ENCODE measurements at regions not wholly inside any gene's neighbourhood (a gene's known extent, or its start where the extent isn't known, plus 50 kb on each side); places are given as distances from the start of the nearest gene placed in this dataset.

- Mint-ChIP-seq H3K4me1 (ENCODE audit: low read depth, unreplicated experiment) (peaks cover 16% of the 10 kb centered on the region), H3K9me3 (ENCODE audit: unreplicated experiment) (no peaks in the 10 kb centered on the region), H3K27ac (ENCODE audit: unreplicated experiment) (no peak overlapping the region), H3K27me3 (ENCODE audit: unreplicated experiment) (peaks cover 2% of the 10 kb centered on the region), H3K4me3 (ENCODE audit: unreplicated experiment) (no peak overlapping the region), H3K36me3 (ENCODE audit: unreplicated experiment) (no peaks in the 10 kb centered on the region)
- no peak for DNase-seq
- no peak for TF ChIP-seq CTCF (IDR thresholded peaks at IDR 0.05; ENCODE audit: partially characterized antibody, unreplicated experiment)
Observed at GRCh38 chr13:99665711-99666110, 164.4 kb downstream of the TM9SF2 start.

DNA sequence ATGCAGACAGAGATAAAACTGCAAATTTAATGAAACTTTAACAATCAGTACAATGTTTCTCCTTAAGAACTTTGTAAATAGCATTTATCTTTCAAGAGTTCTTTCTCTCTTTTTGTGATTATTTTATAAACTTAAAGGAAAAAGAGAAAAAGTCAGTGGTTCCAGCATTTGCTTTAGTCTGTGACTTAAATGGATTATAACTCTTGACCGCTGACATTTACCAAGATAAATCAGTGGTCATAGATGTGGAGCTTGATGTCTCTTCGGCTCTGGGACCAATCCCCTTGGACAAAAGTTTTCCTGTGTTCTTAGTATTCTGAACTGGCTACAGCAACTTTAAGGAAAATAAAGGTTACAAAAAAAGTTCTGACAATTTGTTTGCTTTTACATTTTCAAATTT lies 162.6 kb downstream of the TM9SF2 start:
- TF ChIP-seq CTCF (IDR thresholded peaks at IDR 0.05; ENCODE audit: partially characterized antibody, unreplicated experiment): no peak
- DNase-seq: no peak
- Mint-ChIP-seq H3K9me3 (ENCODE audit: unreplicated experiment) (no peaks in the 10 kb centered on the region), H3K36me3 (ENCODE audit: unreplicated experiment) (no peaks in the 10 kb centered on the region), H3K27ac (ENCODE audit: unreplicated experiment) (no peak overlapping the region), H3K27me3 (ENCODE audit: unreplicated experiment) (peaks cover 2% of the 10 kb centered on the region), H3K4me3 (ENCODE audit: unreplicated experiment) (no peak overlapping the region), H3K4me1 (ENCODE audit: low read depth, unreplicated experiment) (peaks cover 31% of the 10 kb centered on the region)

GRCh38 chr13:99663185-99663825 lies 162.0 kb downstream of the TM9SF2 start:
- H3K27ac Mint-ChIP-seq (ENCODE audit: unreplicated experiment): no peak overlapping the region
- no peak overlapping the region for H3K4me3 Mint-ChIP-seq (ENCODE audit: unreplicated experiment)
- no peak for TF ChIP-seq CTCF (IDR thresholded peaks at IDR 0.05; ENCODE audit: partially characterized antibody, unreplicated experiment)
- H3K9me3 Mint-ChIP-seq (ENCODE audit: unreplicated experiment): no peaks in the 10 kb centered on the region
- no peaks in the 10 kb centered on the region for H3K36me3 Mint-ChIP-seq (ENCODE audit: unreplicated experiment)
- peaks cover 33% of the 10 kb centered on the region for H3K4me1 Mint-ChIP-seq (ENCODE audit: low read depth, unreplicated experiment)
- no peaks in the 10 kb centered on the region for H3K27me3 Mint-ChIP-seq (ENCODE audit: unreplicated experiment)
- no peak for DNase-seq

DNA sequence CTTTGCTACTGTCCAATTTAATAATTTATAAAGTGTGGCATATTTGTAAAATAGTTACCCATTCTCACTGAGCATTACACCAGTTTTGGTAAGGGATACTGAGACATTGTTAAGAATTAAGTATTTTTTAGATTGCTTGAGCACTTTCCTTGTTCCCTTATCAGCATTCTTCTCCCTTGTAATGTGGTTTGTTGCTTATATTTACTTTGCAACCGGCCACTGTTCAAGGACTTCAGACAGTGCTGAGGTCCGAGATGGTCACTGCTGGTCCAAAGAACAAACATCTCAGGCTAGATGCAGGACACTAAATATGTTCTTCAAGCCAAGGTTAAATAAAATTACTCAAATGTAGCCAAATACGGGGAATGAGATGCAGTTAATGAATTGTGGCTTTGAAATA lies 161.4 kb downstream of the TM9SF2 start:
- Mint-ChIP-seq H3K4me1 (ENCODE audit: low read depth, unreplicated experiment) (peaks cover 33% of the 10 kb centered on the region), H3K36me3 (ENCODE audit: unreplicated experiment) (no peaks in the 10 kb centered on the region), H3K9me3 (ENCODE audit: unreplicated experiment) (no peaks in the 10 kb centered on the region), H3K27ac (ENCODE audit: unreplicated experiment) (no peak overlapping the region), H3K4me3 (ENCODE audit: unreplicated experiment) (no peak overlapping the region), H3K27me3 (ENCODE audit: unreplicated experiment) (no peaks in the 10 kb centered on the region)
- DNase-seq: no peak
- TF ChIP-seq CTCF (IDR thresholded peaks at IDR 0.05; ENCODE audit: partially characterized antibody, unreplicated experiment): no peak

GRCh38 chr13:99661791-99662190 lies 160.5 kb downstream of the TM9SF2 start:
- no peaks in the 10 kb centered on the region for H3K9me3 Mint-ChIP-seq (ENCODE audit: unreplicated experiment)
- no peak for TF ChIP-seq CTCF (IDR thresholded peaks at IDR 0.05; ENCODE audit: partially characterized antibody, unreplicated experiment)
- no peak overlapping the region for H3K27ac Mint-ChIP-seq (ENCODE audit: unreplicated experiment)
- H3K4me3 Mint-ChIP-seq (ENCODE audit: unreplicated experiment): no peak overlapping the region
- H3K4me1 Mint-ChIP-seq (ENCODE audit: low read depth, unreplicated experiment): peaks cover 38% of the 10 kb centered on the region
- no peaks in the 10 kb centered on the region for H3K27me3 Mint-ChIP-seq (ENCODE audit: unreplicated experiment)
- DNase-seq: no peak
- no peaks in the 10 kb centered on the region for H3K36me3 Mint-ChIP-seq (ENCODE audit: unreplicated experiment)
